SH-SY5Y (cell line): ENCODE measurements at regions not wholly inside any gene's neighbourhood (a gene's known extent, or its start where the extent isn't known, plus 50 kb on each side); places are given as distances from the start of the nearest gene placed in this dataset.

Experiments
- GATA2 ChIP-seq: IDR thresholded peaks from 2 replicates; pipeline ENCODE4 v1.6.1; 2011; ENCODE audit warnings: mild to moderate bottlenecking, low read depth, low read length
- GATA3 ChIP-seq: IDR thresholded peaks from 2 replicates; pipeline ENCODE4 v1.6.1; 2011; ENCODE audit warnings: low read depth, mild to moderate bottlenecking, low read length, moderate library complexity

DNA sequence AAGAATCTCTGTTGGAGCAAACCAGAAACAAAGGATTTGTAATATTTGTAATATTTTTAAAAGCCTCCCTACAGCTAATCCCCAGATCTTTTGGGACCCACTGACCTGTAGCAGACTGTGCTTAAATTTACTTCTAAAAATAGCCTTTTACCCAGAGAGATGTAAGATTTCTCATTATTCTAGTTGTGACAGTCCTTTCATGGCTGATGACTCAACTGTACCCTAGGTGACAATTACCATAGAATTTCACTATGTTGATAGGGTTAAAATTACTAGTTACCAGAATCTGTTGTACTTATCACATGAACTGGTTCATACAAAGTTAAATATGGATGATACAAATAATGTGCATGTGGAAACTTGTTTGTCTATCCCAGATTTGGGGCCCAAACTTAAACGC lies 543.9 kb upstream of the SEMA6A start:
- TF ChIP-seq GATA2 (no peak), GATA3 (no peak)
